D341Med (cell line): ENCODE measurements at regions not wholly inside any gene's neighbourhood (a gene's known extent, or its start where the extent isn't known, plus 50 kb on each side); places are given as distances from the start of the nearest gene placed in this dataset.
"Not testable (repeated sequence)": the region's sequence is repeated elsewhere in the genome, so short reads cannot be mapped to it uniquely, and the experiment has no call there.

Experiments
- DNase-seq: peaks from one replicate; pipeline ENCODE4 v3.0.0; 2012; ENCODE audit warnings: low spot score

DNA sequence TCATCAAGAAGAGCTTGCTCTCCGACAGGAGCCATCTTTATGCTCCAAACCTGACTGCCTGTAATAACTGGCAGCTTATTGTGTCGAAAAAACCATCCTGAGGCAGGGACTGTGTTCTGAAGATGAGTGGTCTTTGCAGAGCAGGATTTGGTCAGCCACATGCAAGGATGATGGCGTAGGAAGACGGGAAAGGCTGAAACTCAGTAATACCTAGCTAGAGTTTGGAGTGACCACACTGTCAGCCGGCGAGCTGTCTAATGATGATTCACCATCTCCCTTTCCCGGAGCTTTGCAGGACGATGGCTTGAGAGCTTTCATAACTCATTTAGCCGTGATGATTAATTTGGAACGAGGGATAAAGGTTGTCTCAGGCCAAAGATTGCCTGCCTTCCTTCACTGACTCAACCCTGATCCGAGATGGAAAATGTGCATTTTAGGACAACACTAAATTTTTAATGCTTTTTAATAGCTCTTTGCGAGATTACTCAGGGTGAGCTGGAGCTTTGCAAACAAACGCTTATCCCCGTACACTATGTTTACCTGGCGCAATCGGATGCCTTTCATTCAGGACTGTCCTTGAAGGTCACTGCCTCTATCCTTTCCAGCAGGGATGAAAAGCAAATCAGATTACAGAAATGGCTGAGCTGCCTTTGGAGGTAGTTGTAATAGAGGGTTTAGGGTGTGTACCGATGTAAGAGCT lies 288.5 kb downstream of the ASMT start:
- DNase-seq = no peak

DNA sequence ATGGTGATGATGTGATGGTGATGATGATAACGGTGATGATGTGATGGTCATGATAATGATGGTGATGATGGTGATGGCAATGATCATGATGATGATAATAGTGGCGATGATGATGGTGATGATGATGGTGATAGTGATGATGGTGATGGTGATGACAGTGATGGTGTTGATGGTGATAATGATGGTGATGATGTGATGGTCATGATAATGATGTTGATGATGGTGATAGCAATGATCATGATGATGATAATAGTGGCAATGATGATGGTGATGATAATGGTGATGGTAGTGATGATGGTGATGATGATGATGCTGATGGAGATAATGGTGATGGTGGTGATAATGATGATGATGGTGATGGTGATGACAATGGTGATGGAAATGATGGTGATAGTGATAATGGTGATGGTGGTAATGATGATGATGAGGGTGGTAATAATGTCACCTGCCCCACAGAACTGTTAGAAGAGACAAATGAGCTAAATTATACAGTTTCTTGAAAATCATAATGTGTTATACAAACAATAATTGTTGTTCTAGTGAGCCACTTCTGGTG lies 289.9 kb downstream of the ASMT start:
- no peak for DNase-seq

- DNase-seq = no peak
Observed at GRCh38 chrX:1906028-1906427, 291.2 kb downstream of the ASMT start.

- not testable (repeated sequence) for DNase-seq
Observed at GRCh38 chrX:1908996-1909395, 294.1 kb downstream of the ASMT start.

- no peak for DNase-seq
Observed at GRCh38 chrX:1909419-1910206, 294.8 kb downstream of the ASMT start.

GRCh38 chrX:1910207-1910470 lies 295.3 kb downstream of the ASMT start:
- no peak for DNase-seq

DNA sequence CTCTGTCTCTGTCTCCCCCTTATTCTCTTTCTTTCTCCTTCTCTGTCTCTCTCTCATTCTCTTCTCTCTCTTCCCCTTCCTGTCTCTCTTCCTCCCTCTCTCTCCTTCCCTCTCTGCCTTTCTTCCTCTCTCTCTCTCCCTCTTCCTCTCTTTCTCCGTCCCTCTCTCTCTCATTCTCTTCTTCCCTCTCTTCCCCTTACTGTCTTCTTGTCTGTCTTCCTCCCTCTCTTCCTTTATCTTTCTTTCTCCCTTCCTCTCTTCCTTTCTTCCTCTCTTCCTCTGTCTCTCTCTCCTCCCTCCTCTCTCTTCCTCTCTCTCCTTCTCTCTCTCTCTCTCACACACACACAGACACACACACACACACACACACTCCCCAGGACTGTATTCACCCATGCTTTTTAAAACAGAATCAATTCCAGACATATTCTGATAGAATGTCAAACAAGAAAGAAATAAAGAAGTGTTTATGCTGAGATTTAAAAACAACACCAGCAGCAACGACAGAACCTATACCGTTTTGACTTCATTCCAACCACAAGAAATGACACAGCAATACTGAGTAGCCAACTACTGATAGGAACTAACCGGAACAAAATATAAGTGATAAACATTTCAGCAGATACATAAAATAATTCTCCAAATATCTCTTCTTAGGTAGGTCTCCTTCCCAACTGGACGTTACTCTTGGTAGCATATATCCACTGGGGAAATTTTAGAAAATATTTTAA lies 296.7 kb downstream of the ASMT start:
- no peak for DNase-seq

DNA sequence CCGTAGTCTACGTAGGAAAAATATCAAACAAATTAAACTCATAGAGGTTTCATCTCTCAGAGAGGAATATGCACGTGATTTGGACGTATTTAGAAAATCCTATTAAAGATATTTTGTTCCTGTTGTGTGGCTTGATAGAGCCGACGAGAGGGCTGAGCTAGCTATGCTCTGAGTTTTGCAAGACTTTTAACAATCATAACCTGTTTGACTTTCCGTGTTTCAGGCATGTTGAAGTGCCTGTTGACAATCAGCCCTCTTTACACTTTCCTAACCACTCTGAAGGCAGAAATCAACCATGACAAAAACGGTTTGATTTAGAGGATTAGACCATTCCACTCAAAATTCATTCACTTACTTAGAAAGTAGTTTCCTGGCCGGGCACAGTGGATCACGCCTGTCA lies 297.3 kb downstream of the ASMT start:
- no peak for DNase-seq

- DNase-seq = no peak
Observed at GRCh38 chrX:1914606-1915365, 299.9 kb downstream of the ASMT start.

DNA sequence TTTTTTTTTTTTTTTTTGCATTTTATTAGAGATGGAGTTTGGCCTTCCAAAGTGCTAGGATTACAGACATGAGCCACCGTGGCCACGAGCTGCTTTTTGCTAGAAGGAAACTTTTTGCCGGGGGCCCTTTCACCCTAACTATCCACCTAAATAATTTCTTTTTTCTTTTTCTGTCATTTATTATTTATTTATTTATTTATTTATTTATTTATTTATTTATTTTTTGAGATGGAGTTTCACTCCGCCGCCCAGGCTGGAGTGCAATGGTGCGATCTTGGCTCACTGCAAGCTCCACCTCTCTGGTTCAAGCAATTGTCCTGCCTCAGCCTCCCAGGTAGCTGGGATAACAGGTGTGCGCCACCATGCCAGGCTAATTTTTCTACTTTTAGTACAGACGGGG lies 303.9 kb downstream of the ASMT start:
- DNase-seq = no peak

- DNase-seq = no peak
Observed at GRCh38 chrX:1925053-1925481, 310.2 kb downstream of the ASMT start.

GRCh38 chrX:1928805-1929204 lies 313.9 kb downstream of the ASMT start:
- DNase-seq = no peak

DNA sequence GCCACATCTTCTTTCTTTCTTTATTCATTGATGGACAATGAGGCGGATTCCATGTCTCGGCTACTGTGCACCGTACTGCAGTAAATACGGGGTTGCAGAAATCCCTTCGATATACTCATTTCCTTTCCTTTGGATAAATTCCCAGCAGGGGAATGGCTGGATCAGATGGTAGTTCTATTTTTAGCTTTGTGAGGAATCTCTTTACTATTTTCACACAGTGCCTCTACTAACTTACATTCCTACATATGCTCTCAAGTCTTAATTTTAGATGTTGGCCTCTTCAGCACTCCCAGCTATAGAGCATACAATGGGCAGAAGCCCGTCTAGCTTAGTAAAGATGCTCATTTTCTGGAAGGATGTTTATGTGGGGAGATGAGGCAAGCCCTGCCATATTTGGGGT lies 317.4 kb downstream of the ASMT start:
- no peak for DNase-seq

DNA sequence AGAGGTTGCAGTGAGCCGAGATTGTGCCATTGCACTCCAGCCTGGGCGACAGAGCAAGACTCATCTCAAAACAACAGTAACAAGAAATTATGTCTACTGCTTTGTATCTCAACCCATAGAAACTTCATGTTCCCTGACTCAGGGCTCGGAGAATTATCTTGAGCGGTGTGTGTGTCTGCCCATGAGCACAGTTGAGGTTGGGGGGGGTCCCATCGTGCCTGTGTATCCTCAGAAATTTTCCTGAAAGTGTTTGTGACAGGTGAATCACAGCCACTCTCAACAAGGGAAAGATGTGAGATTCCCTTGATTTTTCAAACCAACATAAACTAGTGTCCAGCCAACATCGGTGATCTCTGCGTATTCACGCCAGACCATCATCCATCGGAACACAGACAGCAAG lies 319.1 kb downstream of the ASMT start:
- DNase-seq = no peak

GRCh38 chrX:1935805-1936204 lies 320.9 kb downstream of the ASMT start:
- no peak for DNase-seq

- DNase-seq = no peak
Observed at GRCh38 chrX:1938190-1938589, 323.3 kb downstream of the ASMT start.

DNA sequence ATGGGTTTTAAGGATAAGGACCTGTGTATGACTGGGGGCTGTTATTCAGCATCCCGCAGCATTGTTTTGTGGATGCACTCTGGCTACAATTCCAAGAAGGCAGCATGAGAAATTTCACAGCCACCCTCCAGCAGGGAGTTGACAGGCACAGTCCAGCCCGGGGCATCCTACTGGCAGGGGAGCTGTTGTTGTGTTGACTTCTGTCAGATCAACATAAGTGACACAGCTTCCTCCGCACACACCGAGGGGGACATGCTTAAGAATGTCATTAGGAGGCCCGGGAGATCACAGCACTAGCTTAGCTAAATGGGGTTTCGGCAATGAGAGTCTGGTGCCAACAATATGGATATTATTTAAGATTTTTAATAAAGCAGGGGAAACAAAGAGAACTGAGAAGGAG lies 326.5 kb downstream of the ASMT start:
- DNase-seq = no peak

- no peak for DNase-seq
Observed at GRCh38 chrX:1945879-1946278, 331.0 kb downstream of the ASMT start.

DNA sequence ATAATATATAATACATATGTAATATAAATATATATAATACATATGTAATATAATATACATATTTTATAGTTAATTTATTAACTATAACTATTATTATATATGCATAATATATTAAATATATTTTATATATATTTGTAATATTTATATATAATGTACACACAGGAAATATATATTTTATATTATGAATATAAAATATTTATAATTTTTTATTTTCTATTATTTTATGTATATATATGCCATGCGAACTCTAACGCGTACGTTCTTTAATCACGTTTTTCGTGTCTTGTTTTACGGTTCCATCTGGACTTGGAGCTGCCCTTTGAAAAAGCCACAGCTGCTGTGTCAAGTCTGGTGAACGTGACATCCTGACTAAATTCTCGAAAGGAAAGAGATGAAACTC lies 332.1 kb downstream of the ASMT start:
- no peak for DNase-seq
